Stromal cell of bone marrow (primary cell): ENCODE measurements at regions not wholly inside any gene's neighbourhood (a gene's known extent, or its start where the extent isn't known, plus 50 kb on each side); places are given as distances from the start of the nearest gene placed in this dataset.
"Not testable (repeated sequence)": the region's sequence is repeated elsewhere in the genome, so short reads cannot be mapped to it uniquely, and the experiment has no call there.

Experiments
- DNase-seq: peaks from one replicate; pipeline ENCODE4 v3.0.0-alpha.2; 2012; ENCODE audit warnings: low read depth

GRCh38 chr15:24311692-24312091, 363.9 kb upstream of the NPAP1 start:
- not testable (repeated sequence) for DNase-seq

- DNase-seq, result not testable (repeated sequence)
Measured at GRCh38 chr15:24316326-24316725, 359.2 kb upstream of the NPAP1 start.

GRCh38 chr15:24318981-24319380, 356.6 kb upstream of the NPAP1 start:
- DNase-seq, result no peak

GRCh38 chr15:24324096-24324495, 351.5 kb upstream of the NPAP1 start:
- DNase-seq, result not testable (repeated sequence)

- not testable (repeated sequence) for DNase-seq
Measured at GRCh38 chr15:24326513-24326912, 349.1 kb upstream of the NPAP1 start.

GRCh38 chr15:24331964-24332363, 343.6 kb upstream of the NPAP1 start:
- not testable (repeated sequence) for DNase-seq

GRCh38 chr15:24341876-24342275, 333.7 kb upstream of the NPAP1 start:
- not testable (repeated sequence) for DNase-seq

GRCh38 chr15:24352777-24353176, 322.8 kb upstream of the NPAP1 start:
- DNase-seq, result not testable (repeated sequence)

- not testable (repeated sequence) for DNase-seq
Measured at GRCh38 chr15:24381103-24381502, 294.5 kb upstream of the NPAP1 start.

GRCh38 chr15:24385258-24385657, 290.3 kb upstream of the NPAP1 start:
- DNase-seq, result not testable (repeated sequence)

GRCh38 chr15:24394303-24394702, 281.3 kb upstream of the NPAP1 start:
- no peak for DNase-seq

GRCh38 chr15:24412649-24413048, 262.9 kb upstream of the NPAP1 start:
- DNase-seq, result not testable (repeated sequence)

GRCh38 chr15:24426286-24427054, 249.1 kb upstream of the NPAP1 start:
- not testable (repeated sequence) for DNase-seq

- not testable (repeated sequence) for DNase-seq
Measured at GRCh38 chr15:24427055-24427400, 248.5 kb upstream of the NPAP1 start.

GRCh38 chr15:24435075-24435820, 240.3 kb upstream of the NPAP1 start:
- not testable (repeated sequence) for DNase-seq

- DNase-seq, result not testable (repeated sequence)
Measured at GRCh38 chr15:24437270-24437669, 238.3 kb upstream of the NPAP1 start.

- not testable (repeated sequence) for DNase-seq
Measured at GRCh38 chr15:24437735-24438134, 237.8 kb upstream of the NPAP1 start.

GRCh38 chr15:24477107-24478025, 198.2 kb upstream of the NPAP1 start:
- not testable (repeated sequence) for DNase-seq

- not testable (repeated sequence) for DNase-seq
Measured at GRCh38 chr15:24485885-24486567, 189.5 kb upstream of the NPAP1 start.

GRCh38 chr15:24488164-24488907, 187.2 kb upstream of the NPAP1 start:
- DNase-seq, result not testable (repeated sequence)

GRCh38 chr15:24505216-24505615, 170.4 kb upstream of the NPAP1 start:
- DNase-seq, result not testable (repeated sequence)
